ENCODE measurements at regions not wholly inside any gene's neighbourhood (a gene's known extent, or its start where the extent isn't known, plus 50 kb on each side); places are given as distances from the start of the nearest gene placed in this dataset.
"Not testable (repeated sequence)": the region's sequence is repeated elsewhere in the genome, so short reads cannot be mapped to it uniquely, and the experiment has no call there.

DNA sequence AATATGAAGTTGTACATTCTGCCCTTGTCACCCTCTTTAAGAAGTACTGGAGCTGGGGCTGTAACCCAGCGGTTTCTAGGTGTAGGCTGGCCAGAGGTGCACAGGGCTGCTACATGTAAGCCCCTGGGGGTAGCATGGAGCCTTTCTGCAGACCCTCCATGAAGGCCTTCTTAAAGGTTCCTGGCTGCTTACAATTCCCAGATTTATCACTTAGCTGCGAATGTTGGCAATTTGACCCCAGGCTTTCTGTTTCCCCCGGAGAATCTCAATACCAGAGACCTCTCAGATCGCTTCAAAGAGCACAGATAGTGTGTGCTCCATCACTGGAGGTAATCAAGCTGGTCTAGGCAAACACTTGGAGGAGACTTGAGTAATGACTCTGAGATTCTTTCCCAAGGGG is 309.4 kb downstream of the CBLN1 start:
- no peak for DNase-seq

DNA sequence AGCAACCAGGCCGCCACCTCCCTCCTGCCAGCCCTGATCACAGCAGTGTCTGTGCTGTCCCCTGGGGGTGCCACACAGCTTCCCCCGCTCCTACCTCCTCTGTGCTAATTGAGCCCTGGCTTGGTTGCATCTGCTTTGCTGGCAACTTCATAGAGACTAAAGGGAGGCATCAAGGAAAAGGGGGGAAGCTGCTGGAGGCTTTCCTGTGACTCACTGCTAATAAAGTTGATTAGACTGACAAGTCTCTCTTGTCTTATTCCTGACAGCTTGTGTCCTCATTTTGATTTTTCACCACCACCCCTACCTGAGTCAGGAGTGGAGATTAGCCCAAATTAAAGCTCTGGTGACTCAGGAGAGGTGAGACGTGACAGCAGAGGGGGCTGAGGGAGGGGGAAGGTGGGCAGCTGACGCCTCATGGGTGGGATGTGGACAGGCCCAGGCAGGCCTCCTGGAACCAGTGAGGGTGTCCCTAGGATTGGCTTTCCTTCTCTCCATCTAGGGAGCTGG is 310.0 kb downstream of the CBLN1 start:
- no peak for DNase-seq

DNA sequence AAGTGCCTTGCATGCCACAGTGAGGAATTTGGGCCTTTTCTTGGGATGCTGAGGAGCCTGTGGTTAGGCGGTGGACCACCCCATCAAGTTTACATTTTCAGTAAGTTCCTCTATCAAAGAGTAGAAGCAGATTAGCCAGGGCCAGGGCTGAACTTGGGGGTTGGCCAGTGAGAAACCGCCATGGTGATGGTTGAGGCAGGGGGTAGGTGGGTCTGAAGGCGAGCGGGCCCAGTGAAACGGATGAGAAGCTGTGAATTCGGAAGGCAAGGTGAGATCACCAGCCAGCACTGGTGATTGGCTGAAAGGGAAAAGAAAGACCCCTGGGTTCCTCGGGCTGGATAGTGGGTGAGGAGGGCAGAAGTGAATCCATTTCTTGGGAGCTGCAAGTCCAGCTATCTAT is 311.4 kb downstream of the CBLN1 start:
- no peak for DNase-seq

DNA sequence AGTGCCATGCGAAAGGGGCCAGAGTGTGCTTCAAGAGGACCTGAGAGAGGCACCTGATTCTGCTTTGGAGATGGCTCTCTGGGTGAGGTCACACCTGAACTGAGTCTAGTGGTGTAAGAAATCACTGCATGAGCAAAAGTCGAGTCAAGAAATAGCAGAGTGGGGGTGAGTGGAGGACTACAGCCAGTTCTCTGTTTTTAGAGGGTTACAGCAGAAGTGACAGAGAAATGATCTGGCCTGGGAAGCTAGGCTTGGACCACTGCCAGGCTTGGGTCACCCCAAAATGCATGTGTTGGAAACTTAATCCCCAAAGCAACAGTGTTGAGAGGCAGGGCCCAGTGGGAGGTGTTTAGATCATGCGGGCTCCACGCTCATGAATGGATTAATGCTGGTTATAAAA is 312.0 kb downstream of the CBLN1 start:
- no peak for DNase-seq

DNA sequence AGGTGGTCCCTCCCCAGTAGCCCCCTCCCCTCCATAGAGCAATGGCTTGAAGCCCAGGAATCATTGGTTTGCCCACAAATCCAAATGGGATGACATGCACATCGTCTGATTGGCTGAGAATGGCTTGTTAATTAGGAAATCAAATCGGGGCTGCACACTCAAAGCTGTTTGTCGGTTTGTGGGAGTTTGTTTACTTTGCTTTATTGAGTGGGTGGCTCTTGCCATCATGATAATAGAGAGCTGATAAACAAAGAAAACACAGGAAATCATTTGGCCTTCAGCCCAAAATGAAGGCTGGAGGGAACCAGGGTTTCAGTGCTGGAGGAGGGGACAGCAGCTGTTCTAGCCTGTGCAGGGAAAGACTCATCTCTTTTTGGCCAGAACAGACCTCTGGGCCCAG is 316.3 kb downstream of the CBLN1 start:
- no peak for DNase-seq

DNA sequence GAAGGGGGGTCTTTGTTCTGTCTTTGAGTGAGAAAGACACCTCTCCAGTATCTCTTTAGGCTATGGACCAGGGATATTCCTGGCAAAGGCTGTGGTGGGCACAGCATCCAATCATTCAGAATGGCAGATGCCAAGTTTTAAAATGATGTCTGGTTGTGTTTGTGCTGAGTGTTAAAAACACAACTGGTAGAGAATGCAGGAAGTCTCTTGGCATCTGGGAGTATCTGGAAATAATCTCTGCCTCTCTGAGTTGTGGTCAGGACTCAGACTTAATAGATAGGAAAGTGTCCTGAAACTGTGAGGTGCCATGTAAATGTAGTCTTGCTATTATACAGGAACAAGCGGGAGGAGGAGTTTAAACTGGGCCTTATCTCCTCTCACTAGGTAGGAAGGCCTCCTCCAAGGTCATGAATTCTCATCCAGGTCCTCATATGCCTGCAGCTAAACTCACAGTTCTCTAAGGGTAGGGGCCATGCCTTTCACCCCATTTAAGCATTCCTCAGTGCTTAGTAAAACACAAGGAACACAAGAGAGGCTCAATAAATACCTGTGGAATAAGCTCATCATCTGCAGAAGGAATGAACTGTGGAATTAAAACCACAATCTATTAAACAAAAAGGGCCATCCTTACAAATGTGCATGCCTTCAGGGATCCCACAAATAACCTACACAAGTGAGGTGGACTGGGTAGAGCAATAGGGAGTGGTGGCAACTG is 317.6 kb downstream of the CBLN1 start:
- DNase-seq, result no peak

DNA sequence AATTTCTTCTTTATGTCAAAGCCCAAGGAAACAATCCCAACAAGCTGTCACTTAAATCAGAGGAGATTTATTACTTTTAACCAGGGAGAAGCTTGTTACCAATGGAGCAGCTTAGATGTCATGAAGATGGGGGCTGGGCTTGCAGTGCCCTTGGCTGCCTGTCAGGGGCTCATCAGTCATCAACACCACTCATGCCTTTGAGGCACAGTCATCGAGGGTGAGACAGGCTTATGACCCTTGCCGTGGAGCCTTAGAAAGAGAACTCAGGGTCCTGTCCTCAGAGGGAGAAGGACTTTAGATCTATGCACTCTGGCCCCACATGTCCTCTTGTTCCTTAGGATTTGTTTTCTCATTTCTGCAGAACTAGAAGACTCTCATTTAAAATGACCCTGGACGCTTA is 318.3 kb downstream of the CBLN1 start:
- DNase-seq, result no peak

DNA sequence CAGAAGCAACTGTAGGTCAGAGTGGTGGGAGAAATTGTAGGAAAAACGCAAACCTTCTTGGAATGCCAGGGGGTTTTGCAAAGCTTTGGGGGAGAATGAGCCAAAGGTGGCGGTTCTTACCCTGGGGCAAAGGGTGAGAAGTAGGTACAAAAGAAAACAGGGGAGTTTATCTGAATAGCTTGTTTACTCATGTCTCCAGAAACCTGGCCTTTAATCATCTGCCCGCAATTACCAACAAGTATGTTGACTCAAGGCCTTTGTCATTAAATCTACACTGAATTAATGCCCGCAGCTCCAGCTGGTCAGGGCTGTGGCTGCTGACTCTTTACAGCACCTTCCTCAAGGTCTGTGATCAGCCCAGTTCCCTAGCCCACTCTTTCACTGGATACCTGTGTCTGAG is 320.1 kb downstream of the CBLN1 start:
- no peak for DNase-seq

DNA sequence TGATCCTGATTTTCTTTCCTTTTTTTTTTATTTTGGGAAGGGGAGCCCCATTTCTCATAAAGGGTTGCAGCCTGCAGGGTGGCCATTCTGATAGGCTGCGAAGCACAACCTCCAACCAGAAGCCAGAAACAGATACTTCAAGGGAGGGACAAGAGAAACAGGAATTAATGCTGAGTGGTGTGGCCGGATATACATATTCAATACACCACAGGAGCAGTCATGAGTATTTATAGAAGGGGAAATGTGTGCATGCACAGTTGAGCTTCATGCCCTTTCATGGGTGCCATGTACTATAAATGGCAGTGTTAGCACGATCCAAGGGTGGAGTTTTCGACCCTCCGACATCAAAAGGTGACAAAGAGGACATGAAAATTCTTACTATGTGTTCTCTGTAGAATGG is 320.8 kb downstream of the CBLN1 start:
- DNase-seq, result no peak

DNA sequence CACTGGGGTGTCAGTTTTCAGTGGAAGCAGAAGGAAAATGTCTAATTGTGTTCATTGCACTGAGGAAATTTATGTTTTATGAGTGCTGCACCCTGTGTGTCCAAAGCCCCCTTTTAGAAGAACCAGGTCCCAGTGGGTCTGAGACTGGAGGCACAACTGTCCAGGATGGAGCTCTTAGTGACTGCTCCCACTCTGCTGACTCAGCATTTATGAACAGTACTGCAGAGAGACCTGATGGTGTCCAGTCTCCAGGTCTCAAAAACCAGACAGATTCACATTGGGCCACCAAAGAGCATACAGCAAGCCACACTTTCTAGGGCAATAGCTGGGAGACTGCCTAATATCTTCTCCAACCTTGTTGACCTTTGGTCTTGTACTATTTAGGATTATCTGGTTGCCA is 321.9 kb downstream of the CBLN1 start:
- no peak for DNase-seq

DNA sequence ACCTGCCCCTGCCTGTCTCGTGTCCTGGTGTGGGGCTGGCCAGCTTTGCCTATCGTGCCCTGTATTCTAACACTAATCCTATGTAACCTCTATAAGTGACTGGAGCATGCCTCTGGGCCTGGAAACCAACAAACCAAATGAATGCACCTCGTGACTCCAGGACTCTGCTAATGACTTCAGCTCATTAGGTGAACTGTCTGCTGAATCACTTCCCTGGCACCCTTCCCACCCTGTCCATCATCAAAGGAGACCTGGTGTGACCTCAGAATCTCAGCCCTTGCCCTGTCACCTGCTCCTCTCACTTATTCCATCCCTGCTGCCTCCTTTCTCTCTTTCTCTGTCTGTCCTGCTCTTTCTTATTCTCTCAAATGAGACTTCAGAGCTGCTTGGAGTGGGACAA is 322.4 kb downstream of the CBLN1 start:
- no peak for DNase-seq

DNA sequence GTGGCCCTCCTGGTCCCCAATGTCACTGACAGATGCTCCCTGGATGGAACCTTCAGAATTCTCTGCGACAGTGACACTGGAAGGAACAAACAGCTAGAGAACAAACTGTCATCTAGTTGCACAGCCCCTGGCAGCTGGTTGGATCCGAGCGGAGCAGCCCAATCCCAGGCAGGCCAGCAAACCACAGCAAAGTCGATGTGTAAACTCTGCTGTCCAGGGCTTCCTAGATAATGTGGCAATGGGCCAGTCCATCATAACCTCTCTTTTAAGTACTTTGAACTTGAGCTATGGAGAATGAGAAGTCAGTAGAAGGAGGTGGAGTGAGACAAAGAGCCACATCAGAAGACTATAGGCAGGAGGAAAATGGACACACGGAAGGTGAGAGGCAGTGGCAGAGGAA is 323.0 kb downstream of the CBLN1 start:
- DNase-seq, result no peak

DNA sequence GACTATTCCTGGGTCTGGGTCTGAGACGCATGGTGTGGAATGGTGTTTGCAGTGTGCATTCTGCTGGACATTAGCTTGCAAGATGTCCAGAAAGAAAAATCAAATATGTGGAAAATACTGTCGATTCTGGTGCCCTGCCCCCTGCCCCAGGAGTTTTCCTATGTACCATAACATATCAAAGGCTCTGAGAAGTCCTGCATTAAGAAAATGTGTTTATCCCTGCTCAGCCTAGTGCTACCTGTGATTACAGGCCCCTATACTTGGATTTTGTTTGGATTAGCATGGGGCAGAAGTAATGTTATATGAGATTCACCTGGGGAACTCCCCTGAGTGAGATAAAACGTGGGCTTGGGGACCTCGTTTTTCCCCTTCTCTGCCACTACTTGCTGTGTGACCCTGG is 325.0 kb downstream of the CBLN1 start:
- DNase-seq, result no peak

DNA sequence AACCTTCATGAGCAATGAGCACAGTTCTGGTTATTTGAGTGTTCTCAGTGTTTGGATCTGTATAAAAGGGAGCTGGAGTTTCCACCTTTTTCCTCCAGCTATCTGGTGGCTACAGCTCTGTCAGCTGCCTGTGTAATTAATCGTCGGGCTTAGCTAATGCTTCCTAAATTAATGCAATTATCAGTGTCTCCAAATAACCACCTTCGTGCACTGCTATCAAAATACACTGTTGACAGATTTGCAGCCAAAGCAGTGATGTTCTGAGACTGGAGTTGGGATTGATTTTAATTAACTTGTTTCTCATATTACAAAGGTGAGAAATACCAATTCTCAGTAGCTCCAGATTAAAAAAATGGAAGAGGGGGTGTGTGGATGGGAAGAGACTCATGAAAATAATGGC is 325.8 kb downstream of the CBLN1 start:
- DNase-seq, result no peak

DNA sequence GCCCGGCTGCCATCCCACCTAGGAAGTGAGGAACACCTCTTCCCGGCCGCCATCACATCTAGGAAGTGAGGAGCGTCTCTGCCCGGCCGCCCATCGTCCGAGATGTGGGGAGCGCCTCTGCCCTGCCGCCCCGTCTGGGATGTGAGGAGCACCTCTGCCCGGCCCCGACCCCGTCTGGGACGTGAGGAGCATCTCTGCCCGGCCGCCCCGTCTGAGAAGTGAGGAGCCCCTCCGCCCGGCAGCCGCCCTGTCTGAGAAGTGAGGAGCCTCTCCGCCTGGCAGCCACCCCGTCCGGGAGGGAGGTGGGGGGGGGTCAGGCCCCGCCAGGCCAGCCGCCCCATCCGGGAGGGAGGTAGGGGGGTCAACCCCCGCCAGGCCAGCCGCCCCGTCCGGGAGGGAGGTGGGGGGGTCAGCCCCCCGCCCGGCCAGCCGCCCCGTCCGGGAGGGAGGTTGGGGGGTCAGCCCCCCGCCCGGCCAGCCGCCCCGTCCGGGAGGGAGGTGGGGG is 330.0 kb downstream of the CBLN1 start:
- not testable (repeated sequence) for DNase-seq

DNA sequence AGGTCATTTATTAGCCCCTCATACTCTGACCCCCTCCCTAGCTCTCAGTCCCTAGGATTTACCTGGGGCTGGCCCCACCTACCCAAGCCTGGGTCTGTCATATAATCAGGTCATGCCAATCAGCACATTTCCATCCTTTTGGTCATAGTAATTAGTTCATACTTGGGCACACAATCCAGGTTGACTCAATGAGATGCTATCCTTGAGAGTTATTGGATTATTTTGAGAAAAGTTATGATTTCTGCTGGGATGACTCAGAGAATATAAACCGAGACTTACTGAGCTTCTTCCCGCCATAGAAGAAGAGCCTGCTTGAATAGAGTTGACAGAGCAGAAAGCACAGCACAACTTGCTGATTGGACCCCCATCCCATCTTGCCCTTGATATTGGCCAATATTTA is 331.5 kb downstream of the CBLN1 start:
- DNase-seq, result no peak

DNA sequence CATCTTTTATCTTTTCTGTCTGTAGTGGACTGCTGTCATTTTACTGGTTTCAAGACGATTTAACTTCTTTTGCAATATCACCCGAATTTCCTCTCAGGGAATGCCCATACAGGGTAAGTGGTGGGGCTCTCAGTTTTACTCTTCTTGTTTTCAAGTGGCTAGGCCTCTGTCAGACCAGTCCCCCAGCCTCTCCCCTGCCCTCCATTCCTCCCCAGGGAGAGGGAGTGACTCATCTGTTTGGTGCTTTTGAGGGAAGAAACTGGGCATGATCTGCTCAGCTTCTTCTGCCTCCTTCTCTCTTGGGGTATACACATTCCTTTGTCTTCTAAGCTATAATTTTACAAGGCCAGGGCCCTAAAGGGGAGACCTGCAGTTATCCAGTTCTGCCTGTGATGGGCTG is 332.0 kb downstream of the CBLN1 start:
- DNase-seq, result no peak

DNA sequence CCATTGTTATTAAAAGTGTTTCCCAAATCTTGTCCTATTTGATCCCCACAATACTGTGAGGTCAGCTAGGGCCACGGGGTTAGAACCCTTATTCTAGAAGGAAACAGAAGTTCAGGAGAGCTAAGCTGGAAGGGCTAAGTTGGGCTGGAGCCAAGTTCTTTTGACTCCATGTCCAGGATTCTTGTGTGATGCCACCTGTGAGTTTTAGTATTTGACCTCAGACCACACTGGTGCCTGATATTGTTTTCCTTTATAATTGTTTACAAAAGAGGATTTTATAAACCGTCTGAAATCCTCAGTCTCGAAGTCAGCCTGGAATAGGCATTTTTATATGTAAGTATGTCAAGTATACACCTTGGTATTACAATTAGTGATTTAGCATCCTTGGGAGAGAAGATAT is 332.7 kb downstream of the CBLN1 start:
- no peak for DNase-seq

DNA sequence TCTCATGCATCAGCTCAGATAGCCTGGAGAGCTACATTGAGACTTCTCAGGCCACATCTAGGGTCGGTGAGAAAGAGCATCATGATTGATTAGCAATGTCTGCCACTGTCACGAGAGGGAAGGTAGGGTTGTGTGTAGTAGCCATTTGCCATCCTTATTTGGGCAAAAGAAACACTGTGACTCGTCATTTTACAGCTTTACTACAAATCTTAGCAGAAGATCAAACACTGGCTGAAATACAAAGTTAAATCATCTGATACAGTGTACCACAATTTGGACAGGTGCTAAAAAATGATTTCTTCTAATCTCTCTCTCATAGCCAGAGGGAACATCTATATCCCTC is 334.3 kb downstream of the CBLN1 start:
- DNase-seq, result no peak

DNA sequence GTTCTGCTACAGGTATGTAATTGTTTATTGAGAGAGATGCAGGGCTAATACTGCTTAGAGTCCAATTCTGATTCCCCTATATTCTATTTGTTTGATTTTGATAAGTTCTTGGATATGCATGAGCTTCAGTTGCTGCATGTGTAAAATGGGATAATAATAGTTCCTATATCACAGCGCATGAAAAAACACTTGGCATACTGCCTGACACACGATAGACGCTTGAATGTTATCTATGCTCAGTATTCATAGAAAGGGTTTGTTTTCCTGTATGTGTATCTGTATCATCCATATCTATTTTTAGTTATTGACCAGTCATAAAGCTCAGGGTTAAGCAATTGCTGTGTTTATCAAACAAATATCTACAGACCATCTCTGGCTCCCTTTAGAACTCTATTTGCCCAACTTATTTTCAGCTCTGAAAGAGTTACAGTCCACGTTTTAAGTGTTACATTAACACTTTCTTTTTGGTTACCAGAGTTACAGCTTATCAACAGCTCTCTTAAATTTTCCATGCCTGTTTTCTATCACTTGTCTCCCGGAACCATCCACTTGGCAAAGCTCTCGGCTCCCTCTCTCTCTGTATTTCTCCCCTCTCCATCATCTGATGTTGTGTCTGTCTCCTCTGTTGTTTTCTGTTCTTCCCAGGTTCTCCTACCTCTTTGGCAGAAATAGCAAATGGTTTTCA is 334.8 kb downstream of the CBLN1 start:
- DNase-seq, result no peak

DNA sequence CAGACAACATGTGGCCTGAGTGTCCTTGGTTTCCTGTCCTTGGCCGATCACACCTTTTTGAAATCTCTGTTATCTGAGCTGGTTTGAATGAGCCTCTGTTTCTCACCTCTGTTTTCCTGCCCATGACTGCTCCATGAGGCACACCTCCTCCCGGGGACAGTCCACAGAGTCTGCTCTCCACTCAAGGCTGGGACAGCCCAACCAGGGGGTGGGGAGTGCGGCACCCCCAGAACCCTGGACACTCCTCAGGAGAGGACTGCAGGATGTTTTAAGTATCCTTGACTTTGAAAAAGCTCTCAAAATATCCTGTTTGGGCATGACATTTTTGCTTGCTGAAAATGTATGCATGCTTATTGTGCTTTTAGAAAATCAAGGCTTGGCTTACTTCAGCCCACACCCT is 333.0 kb upstream of the N4BP1 start:
- DNase-seq, result no peak

DNA sequence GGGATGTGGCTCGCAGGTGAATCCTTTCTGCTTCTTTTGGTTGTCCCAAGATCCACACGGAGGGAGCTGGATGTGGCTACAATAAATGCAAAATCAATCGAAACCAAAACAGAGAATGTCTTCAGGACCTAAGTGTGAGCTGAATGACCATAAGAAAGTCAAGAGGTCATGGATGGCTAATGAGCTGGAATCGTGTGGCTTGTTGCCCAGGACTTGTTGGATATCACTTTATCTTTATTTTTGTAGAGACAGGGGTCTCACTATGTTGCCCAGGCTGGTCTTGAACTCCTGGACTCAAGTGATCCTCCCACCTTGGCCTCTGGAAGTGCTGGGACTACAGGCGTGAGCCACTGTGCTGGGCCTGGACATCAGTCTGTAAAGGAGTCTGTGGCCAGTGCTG is 326.8 kb upstream of the N4BP1 start:
- no peak for DNase-seq

DNA sequence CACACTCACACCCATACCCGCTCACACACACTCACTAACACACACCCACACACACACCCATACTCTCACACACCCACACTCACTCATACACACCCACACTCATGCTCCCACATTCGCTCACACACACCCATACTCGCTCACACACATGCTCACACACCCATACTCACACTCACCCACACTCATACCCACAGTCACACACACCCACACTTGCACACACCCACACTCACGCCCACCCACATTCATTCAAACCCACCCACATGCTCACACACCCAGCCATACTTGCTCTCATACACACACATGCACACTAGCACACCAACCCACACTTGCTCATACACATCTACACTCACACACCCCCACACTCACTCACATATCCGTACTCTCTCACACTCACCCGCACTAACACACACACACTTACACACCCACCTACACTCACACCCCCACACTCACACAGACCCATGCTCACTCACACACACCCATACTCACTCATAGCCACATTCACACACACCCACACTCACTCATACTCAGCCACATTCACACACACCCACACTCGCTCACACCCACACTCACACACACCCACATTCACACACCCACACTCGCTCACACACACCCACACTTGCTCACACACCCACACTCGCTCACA is 322.4 kb upstream of the N4BP1 start:
- no peak for DNase-seq

DNA sequence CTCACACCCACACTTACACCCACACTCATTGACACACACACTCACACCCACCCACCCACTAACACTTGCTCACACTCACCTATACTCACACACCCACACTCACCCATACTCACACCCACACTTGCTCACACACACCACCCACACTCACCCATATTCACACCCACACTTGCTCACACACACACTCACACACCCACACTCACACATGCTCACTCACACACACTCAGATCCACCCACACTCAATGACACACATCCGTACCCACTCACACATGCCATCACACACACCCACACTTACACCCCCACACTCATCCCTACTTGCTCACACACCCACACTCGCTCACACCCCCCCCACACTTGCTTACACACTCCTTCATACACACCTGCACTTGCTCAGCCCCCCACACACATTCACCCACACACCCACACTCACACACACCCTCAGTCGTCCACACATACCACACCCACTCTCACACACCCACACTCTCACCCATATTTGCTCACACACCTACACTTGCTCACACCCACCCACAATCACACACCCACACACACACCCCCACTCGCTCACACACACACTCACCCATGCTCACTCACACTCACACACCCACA is 321.1 kb upstream of the N4BP1 start:
- no peak for DNase-seq

Data from NK-92 treated with Interleukin-12 subunit alpha and Interleukin-12 subunit beta, amount 100 ng/mL, for 24 hours (cell line).